ENCODE measurements at regions not wholly inside any gene's neighbourhood (a gene's known extent, or its start where the extent isn't known, plus 50 kb on each side); places are given as distances from the start of the nearest gene placed in this dataset.

DNA sequence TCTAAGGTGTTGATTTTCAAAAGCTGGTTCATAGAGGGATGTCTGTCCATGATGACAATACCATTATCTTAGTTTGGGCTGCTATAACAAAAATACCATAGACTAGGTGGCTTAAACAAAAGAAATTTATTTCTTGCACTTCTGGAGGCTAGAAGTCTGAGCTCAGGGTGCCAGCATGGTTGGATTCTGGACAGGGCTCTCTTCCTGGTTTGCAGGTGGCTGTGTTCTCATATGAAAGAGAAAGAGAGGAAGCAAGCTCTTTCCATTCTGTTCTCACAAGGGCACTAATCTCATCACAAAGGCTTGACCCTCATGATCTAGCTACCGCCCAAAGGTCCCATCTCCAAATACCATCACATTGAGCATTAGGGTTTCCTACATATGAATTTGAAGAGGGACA lies 144.5 kb upstream of the SLC24A3 start:
- TF ChIP-seq, protein P1, sequence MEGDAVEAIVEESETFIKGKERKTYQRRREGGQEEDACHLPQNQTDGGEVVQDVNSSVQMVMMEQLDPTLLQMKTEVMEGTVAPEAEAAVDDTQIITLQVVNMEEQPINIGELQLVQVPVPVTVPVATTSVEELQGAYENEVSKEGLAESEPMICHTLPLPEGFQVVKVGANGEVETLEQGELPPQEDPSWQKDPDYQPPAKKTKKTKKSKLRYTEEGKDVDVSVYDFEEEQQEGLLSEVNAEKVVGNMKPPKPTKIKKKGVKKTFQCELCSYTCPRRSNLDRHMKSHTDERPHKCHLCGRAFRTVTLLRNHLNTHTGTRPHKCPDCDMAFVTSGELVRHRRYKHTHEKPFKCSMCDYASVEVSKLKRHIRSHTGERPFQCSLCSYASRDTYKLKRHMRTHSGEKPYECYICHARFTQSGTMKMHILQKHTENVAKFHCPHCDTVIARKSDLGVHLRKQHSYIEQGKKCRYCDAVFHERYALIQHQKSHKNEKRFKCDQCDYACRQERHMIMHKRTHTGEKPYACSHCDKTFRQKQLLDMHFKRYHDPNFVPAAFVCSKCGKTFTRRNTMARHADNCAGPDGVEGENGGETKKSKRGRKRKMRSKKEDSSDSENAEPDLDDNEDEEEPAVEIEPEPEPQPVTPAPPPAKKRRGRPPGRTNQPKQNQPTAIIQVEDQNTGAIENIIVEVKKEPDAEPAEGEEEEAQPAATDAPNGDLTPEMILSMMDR (IDR thresholded peaks at IDR 0.05; ENCODE audit: low read depth, low read length): no peak

DNA sequence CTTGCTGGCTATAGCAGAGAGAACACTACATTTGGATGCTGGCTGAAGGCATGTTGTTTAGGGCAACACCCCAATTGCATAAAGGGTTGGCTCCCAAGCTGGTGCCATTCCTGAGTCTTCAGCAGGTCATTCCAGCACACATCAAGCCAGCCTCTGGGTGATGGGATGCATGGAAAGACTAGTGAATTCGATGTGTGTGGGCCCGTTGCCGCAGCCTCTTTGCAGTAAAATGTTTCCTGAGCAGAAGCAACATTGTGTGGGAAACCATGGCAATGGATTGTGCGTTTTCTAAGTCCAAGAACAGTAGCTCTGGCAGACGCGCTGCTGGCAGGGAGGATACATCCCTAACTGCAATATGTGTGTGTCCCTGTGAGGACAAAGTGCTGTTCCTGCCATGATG lies 142.4 kb upstream of the SLC24A3 start:
- TF ChIP-seq, protein P1 (IDR thresholded peaks at IDR 0.05; ENCODE audit: low read depth, low read length): no peak
- DNase-seq (ENCODE audit: extremely low read depth, low read depth): no peak

More for the DNA sequence above, 144.5 kb upstream of the SLC24A3 start:
- DNase-seq (ENCODE audit: extremely low read depth, low read depth): no peak

DNA sequence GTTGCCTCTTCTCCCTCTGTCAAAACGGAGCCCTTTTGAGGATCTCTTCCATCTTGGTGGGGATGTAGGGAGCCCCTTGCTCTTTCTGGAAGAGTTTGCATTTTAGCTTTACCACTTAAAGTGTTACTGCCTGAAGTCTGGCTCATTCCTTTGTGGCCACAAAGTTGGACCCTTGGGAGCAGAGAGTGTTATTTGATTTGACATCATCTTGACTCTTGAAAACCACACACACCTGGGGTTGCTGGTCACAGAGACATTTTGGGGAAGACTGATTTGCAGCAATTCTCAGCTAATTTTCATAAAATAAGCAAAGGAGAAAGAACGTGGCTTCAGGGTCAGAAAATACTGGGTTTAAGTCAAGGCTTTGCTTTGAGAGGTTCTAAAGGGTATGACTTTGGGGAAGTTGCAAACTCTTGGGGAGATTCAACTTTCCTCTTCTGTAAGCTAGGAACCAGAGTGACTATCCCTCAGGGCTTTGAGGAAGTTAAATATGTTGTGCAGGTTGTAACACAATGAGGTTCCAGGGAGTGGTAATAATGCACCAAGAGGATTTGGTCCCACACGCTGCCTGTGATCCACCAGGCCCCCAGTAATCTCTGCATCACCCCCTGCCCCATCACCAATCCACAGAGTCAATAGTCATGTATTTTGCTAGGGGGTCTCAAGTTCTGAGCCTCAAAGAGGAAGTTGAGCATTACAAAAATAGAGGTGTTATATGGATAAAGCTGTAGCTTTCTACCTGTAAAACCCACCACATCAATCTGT lies 141.6 kb upstream of the SLC24A3 start:
- TF ChIP-seq, protein P1 (IDR thresholded peaks at IDR 0.05; ENCODE audit: low read depth, low read length): no peak
- DNase-seq (ENCODE audit: extremely low read depth, low read depth): no peak

DNA sequence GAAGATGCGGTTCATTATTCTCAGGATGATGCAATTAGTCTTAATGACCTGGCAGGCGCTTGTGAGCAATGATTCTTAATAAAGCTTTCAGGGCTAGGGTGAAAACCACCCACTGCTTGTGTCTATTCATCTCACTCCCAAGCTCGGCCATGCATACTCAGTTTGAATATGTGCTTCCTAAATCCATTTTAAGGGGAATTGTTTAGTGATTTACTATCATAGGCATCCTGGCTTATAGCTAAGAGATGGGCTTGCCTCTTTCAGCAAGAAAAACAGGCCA lies 141.1 kb upstream of the SLC24A3 start:
- DNase-seq (ENCODE audit: extremely low read depth, low read depth): no peak
- TF ChIP-seq, protein P1 (IDR thresholded peaks at IDR 0.05; ENCODE audit: low read depth, low read length): no peak

DNA sequence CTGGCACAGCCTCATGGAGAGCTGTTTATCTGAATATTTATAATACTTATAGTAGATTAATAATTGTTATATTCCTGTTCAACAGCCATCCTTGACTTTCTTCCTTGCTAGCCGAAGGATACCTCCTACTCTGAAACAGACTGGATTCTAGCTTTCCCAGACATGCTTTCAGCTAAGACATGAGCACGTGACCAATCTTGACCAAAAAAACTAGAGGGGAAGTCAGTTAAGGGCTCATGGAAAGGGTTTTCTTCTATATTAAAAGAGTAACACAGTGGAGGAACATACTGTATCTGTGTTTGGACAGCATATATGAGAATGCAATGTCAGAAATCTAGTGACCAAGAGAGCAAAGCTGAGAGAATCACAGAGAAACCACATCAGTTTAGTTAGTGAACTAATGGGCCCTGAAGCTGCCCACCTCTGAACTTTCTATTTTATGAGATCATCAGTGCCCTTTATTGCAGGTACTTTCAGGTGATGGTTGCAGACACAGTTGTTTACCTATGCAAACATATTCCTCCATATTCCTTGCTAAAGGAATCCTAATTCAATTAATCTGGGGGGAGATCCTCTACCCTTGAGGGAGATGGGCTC lies 140.4 kb upstream of the SLC24A3 start:
- TF ChIP-seq, protein P1 (IDR thresholded peaks at IDR 0.05; ENCODE audit: low read depth, low read length): no peak
- DNase-seq (ENCODE audit: extremely low read depth, low read depth): no peak

DNA sequence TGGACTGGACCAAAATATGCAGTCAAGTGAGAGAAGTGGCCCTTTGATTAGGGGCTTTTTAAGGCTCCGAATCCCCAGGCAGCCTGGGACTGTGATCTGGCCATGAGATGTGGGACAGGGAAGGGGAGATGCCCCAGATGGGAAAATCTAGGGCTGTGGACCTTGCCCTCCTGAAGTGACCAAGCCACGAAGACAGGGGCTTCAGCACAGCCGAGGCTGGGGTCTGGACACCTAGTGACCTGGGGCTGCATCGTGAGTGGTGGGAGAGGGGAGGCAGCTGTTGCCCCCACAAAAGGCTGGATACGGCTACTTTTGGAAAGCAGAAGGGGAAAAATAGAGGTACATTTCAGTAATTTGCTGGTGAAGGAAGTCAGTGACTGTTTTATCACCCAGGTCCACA lies 139.5 kb upstream of the SLC24A3 start:
- TF ChIP-seq, protein P1 (IDR thresholded peaks at IDR 0.05; ENCODE audit: low read depth, low read length): no peak
- no peak for DNase-seq (ENCODE audit: extremely low read depth, low read depth)

DNA sequence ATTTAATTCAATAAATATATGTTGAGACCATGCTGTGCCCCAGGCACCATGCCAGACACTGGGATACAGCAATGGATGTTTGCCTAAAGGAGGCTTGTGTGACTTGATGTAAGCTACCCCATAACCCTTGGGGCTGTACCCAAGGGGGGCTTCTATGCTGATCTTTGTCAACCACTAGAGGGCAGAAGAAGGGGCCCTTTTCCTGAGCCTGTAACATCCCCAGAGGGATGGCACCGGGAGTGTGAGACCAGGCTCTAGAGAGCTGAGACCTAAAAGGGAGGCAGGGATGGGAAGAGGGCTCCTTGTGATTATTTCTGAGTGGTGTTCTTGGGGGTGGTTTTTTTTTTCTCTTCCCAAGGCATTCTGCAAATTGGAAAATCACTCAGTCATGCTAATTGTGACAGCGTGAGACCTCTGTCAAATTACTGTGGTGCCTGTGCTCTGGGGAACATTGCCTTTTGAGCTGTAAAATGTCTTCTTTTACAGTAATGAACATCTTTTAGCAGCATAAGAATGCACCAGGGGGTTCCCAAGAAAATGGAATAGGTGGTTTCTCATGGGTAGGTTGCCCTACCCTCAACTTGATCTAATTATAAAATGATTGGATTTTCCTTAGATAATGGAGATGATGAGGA lies 138.7 kb upstream of the SLC24A3 start:
- TF ChIP-seq, protein P1 (IDR thresholded peaks at IDR 0.05; ENCODE audit: low read depth, low read length): peak; percentile 8; the same call in 1 of the 2 replicates
- DNase-seq (ENCODE audit: extremely low read depth, low read depth): no peak
